Gastroesophageal sphincter (tissue), 4 donors: ENCODE measurements at regions not wholly inside any gene's neighbourhood (a gene's known extent, or its start where the extent isn't known, plus 50 kb on each side); places are given as distances from the start of the nearest gene placed in this dataset.

Source experiments
- ATAC-seq: fragments of 150-250 bp; one replicate; pipeline ENCODE4 v1.9.1; 2016; ENCODE audit warnings: mild to moderate bottlenecking, moderate library complexity
- H3K27ac ChIP-seq, 4 donors: fragments of 200-600 bp; sonication (generic) in 3 of 4; 1 replicate in 3 of 4; 2 replicates in 1 of 4; pipeline ENCODE4 v1.5.1; 2016 to 2019
- H3K27me3 ChIP-seq: fragments of 200-600 bp; sonication (generic); one replicate; pipeline ENCODE4 v1.5.1; 2019
- H3K36me3 ChIP-seq, 2 donors: fragments of 200-600 bp; sonication (generic); one replicate each; pipeline ENCODE4 v1.5.1; 2019; ENCODE audit warnings: control low read depth in 1 of 2
- H3K4me1 ChIP-seq, 3 donors: fragments of 200-600 bp; sonication (generic); 1 replicate in 2 of 3; 2 replicates in 1 of 3; pipeline ENCODE4 v1.5.1; 2016 to 2019; ENCODE audit warnings: control low read depth in 2 of 3
- H3K4me3 ChIP-seq, 2 donors: fragments of 200-600 bp; sonication (generic); one replicate each; pipeline ENCODE4 v1.5.1; 2019; ENCODE audit warnings: mild to moderate bottlenecking in 1 of 2, moderate library complexity in 1 of 2
- H3K9me3 ChIP-seq, 3 donors: fragments of 200-600 bp; sonication (generic); one replicate each; pipeline ENCODE4 v1.5.1; 2017 to 2019; ENCODE audit warnings: control low read depth in 2 of 3
- CTCF ChIP-seq, 4 experiments: fragments of 200-600 bp in 2 of 4; fragments of 450-650 bp in 2 of 4; sonication (generic) in 1 of 4; IDR thresholded peaks; one replicate each; pipeline ENCODE4 v1.5.1; 2017 to 2019; ENCODE audit warnings: antibody characterized with exemption in 4 of 4, mild to moderate bottlenecking in 2 of 4, moderate library complexity in 2 of 4
- EP300 ChIP-seq: sonication (generic); formaldehyde crosslinking; IDR thresholded peaks from one replicate; pipeline ENCODE4 v1.6.1; 2017; ENCODE audit warnings: antibody characterized with exemption, mild to moderate bottlenecking
- POLR2A ChIP-seq, 2 donors: fragments of 450-650 bp; IDR thresholded peaks; one replicate each; pipeline ENCODE4 v1.6.1; 2017; ENCODE audit warnings: antibody characterized with exemption in 2 of 2, mild to moderate bottlenecking in 2 of 2, moderate library complexity in 1 of 2
- POLR2AphosphoS5 ChIP-seq: sonication (generic); formaldehyde crosslinking; IDR thresholded peaks from one replicate; pipeline ENCODE4 v1.6.1; 2017; ENCODE audit warnings: antibody characterized with exemption
- WGBS, 2 donors: methylation state at CpG; one replicate each; pipeline ENCODE4 v1.1.5; 2018; ENCODE audit warnings: low coverage in 1 of 2; 5-methylcytosine and 5-hydroxymethylcytosine counted together

- Histone ChIP-seq H3K9me3 (no peaks in the 10 kb centered on the region), H3K27ac (peak overlapping the region; percentile 62 to 80 (median 74)), H3K4me3 (no peak overlapping the region), H3K27me3 (no peaks in the 10 kb centered on the region), H3K36me3 (no peaks in the 10 kb centered on the region), H3K4me1 (peaks cover 0 to 38% (median 8%) of the 10 kb centered on the region in 3 donors)
- peak; percentile 63 for ATAC-seq
- no peak for TF ChIP-seq CTCF (IDR thresholded peaks at IDR 0.05)
- no peak for TF ChIP-seq EP300
- TF ChIP-seq POLR2AphosphoS5 = peak; percentile 80
- TF ChIP-seq POLR2A (IDR thresholded peaks at IDR 0.05) = no peak
- WGBS, 2 donors = 10 to 19% methylated on average over 3 to 5 of the region's 5 CpGs
Observed at GRCh38 chr22:26894766-26895485, 237.5 kb downstream of the MIAT start.

GRCh38 chr22:26897384-26897783, 240.0 kb downstream of the MIAT start:
- Histone ChIP-seq H3K27ac (no peak overlapping the region), H3K4me3 (no peak overlapping the region), H3K27me3 (peaks cover 5% of the 10 kb centered on the region), H3K36me3 (no peaks in the 10 kb centered on the region), H3K4me1 (peaks cover 0 to 37% (median 6%) of the 10 kb centered on the region in 3 donors), H3K9me3 (no peaks in the 10 kb centered on the region)
- WGBS, 2 donors = 100% methylated on average over 1 of the region's 1 CpG; no CpG with 5 or more reads in 1 of the 2 donors
- no peak for ATAC-seq
- TF ChIP-seq CTCF (IDR thresholded peaks at IDR 0.05) (no peak), EP300 (no peak), POLR2AphosphoS5 (no peak), POLR2A (IDR thresholded peaks at IDR 0.05) (no peak)

- no peak for TF ChIP-seq POLR2A (IDR thresholded peaks at IDR 0.05)
- TF ChIP-seq POLR2AphosphoS5 = no peak
- TF ChIP-seq CTCF (IDR thresholded peaks at IDR 0.05) = no peak
- TF ChIP-seq EP300 = no peak
- no peak overlapping the region for H3K27ac ChIP-seq
- H3K4me1 ChIP-seq = peaks cover 0 to 34% (median 0%) of the 10 kb centered on the region in 3 donors
- no peak for ATAC-seq
- H3K4me3 ChIP-seq = no peak overlapping the region
- no peaks in the 10 kb centered on the region for H3K9me3 ChIP-seq
- WGBS, 2 donors = 29 to 63% methylated on average over 6 to 8 of the region's 8 CpGs
- H3K36me3 ChIP-seq = no peaks in the 10 kb centered on the region
- H3K27me3 ChIP-seq = peaks cover 5% of the 10 kb centered on the region
Observed at GRCh38 chr22:26898946-26899605, 241.7 kb downstream of the MIAT start.

- no peak for ATAC-seq
- Histone ChIP-seq H3K36me3 (no peaks in the 10 kb centered on the region), H3K9me3 (no peaks in the 10 kb centered on the region), H3K4me1 (peaks cover 0 to 17% (median 0%) of the 10 kb centered on the region in 3 donors), H3K27me3 (peaks cover 5% of the 10 kb centered on the region), H3K27ac (no peak overlapping the region), H3K4me3 (no peak overlapping the region)
- WGBS, 2 donors = 48 to 91% methylated on average over 4 to 5 of the region's 5 CpGs
- TF ChIP-seq EP300 (no peak), POLR2A (IDR thresholded peaks at IDR 0.05) (no peak), CTCF (IDR thresholded peaks at IDR 0.05) (no peak), POLR2AphosphoS5 (no peak)
Observed at GRCh38 chr22:26900787-26901186, 243.4 kb downstream of the MIAT start.
